HG03280 (cell line): ENCODE measurements at regions not wholly inside any gene's neighbourhood (a gene's known extent, or its start where the extent isn't known, plus 50 kb on each side); places are given as distances from the start of the nearest gene placed in this dataset.
"Not testable (repeated sequence)": the region's sequence is repeated elsewhere in the genome, so short reads cannot be mapped to it uniquely, and the experiment has no call there.

Experiments used
- ATAC-seq: cut with Tn5 transposase; IDR thresholded peaks from one replicate; pipeline ENCODE4 v1.9.1; 2021; ENCODE audit warnings: mild to moderate bottlenecking, moderate library complexity; ENCODE audit not compliant: unreplicated experiment

DNA sequence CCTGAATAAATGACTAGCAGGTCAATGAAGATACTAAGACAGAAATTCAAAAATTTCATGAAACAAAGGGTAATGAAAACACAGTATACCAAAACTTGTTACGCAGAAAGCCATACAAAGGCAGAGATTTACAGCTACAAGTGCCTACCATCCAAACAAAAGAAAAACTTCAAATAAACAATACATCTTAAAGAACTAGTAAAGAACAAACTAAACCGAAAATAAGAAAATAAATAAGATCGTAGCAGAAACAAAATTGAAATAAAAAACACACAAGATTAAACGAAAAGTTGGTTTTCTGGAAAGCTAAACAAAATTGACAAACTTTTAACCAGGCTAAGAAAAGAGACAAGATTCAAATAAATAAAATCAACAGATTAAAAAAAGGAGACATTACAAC is 51.5 kb downstream of the VPREB1 start:
- not testable (repeated sequence) for ATAC-seq

- not testable (repeated sequence) for ATAC-seq
These were observed 52.7 kb downstream of the VPREB1 start for GRCh38 chr22:22297159-22297793.

DNA sequence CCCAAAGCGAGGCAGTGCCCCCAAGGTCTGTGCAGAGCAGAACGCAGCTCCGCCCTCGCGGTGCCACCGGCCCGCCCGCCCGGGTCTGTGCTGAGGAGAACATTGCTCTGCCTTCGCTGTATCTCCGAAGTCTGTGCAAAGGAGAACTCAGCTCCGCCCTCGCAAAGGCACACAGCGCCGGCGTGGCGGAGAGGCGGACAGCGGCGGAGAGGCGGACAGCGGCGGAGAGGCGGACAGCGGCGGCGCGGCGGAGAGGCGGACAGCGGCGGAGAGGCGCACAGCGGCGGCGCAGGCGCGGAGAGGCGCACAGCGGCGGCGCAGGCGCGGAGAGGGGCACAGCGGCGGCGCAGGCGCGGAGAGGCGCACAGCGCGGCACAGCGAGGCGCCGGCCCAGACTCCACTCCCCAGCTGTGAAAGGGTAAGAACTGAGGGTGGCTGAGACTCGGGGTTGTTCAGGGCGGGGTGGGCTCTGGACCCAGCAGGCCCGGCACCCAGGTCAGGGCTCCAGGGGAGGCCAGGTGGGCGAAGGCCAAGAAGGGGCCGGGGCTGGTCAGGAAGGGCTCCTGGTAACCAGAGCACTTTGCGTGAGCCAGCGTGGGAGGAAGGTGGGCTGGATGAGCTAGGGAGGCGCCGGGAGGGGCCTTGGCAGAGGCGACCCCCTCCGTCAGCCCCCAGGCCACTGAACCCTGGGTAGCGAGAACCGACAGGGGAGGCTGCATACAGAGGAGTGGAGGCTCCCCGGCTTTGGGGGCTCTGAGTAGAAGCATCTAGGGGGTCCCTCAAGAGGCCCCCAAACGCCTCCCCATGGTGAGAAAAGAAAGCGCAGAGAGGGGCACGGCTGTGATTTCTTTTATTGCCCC is 53.4 kb downstream of the VPREB1 start:
- not testable (repeated sequence) for ATAC-seq

- ATAC-seq: not testable (repeated sequence)
These were observed 54.0 kb downstream of the VPREB1 start for GRCh38 chr22:22298654-22299009.

- ATAC-seq: not testable (repeated sequence)
These were observed 55.9 kb downstream of the VPREB1 start for GRCh38 chr22:22300511-22300910.

GRCh38 chr22:22300946-22301345 is 56.4 kb downstream of the VPREB1 start:
- not testable (repeated sequence) for ATAC-seq

GRCh38 chr22:22316589-22316988 is 72.0 kb downstream of the VPREB1 start:
- no peak for ATAC-seq

- ATAC-seq: no peak
These were observed 74.3 kb downstream of the VPREB1 start for GRCh38 chr22:22318723-22319465.

DNA sequence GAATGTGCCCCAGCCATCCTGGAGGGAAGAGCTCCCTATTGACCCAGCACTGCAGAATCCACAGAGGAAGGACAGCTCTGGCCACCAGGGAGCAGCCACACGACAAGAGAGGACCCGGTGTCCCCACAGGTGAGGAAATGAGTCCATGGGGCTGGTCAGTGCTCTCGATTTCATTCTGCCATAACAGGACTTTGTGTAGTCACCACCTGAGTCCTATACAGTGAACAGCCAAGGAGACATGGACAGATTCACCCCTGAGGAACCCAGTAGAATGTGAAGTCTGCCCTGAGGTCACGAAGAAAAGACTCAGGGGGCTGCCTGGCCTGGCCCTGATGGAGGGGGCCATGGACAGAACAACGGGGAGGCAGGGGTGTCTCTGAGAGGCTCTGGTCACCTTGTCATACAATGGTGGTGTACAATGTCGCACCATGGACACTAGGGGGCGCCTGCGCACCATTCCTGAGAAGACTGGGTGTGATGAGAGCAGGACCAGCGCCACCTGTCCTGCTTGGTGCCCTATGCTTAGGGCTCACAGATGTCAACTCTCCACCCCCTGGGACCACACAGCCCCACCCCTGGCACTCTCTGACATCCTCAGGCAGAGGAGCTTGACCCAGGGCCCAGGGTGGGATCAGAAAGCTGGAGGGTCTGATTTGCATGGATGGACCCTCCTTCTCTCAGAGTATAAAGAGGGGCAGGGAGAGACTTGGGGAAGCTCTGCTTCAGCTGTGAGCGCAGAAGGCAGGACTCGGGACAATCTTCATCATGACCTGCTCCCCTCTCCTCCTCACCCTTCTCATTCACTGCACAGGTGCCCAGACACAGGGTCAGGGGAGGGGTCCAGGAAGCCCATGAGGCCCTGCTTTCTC is 77.4 kb downstream of the VPREB1 start:
- ATAC-seq: peak; percentile 81

GRCh38 chr22:22322792-22323191 is 78.2 kb downstream of the VPREB1 start:
- ATAC-seq: no peak

DNA sequence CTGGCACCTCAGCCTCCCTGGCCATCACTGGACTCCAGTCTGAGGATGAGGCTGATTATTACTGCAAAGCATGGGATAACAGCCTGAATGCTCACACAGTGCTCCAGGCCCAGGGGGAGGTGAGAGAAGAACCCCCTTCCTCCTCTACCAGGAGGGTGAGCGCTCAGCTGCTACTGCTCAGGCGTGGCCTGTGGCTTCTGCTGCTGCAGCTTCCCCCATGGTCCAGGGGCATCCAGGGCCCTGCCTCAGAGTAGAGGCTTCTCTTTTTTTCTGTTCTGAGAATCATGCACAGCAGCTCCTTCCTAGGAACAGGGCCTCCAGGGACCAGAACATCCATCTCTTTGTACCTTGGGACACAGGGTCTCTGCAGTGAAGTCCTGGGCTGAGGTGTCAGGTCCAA is 83.1 kb downstream of the VPREB1 start:
- ATAC-seq: no peak

DNA sequence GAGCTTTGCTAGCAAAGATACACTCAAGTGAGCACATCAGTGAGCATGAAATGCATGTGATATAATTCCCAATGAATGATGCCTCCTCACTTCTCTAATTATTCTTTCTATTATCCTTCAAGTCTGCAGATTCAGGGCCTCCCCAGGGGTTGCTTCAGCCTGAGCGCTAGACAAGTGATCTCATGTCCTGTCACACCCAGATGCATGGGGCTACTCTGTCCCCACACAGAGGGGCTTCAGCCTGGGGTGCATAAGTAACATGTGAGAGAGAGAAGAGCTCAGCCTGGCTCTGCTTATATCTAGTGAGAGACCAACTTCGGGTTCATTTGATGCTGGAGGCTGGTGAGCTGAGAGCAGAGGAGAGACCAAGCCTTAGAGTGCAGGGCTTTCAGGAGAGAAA is 85.2 kb downstream of the VPREB1 start:
- no peak for ATAC-seq

DNA sequence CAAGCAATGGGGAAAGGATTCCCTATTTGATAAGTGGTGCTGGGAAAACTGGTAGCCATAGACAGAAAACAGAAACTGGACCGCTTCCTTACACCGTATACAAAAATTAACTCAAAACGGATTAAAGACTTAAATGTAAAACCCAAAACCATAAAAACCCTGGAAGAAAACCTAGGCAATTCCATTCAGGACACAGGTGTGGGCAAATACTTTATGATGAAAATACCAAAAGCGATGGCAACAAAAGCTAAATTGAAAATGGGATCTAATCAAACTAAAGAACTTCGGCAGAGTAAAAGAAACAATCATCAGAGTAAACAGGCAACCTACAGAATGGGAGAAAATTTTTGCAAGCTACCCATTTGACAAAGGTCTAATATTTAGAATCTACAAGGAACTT is 91.1 kb downstream of the VPREB1 start:
- not testable (repeated sequence) for ATAC-seq

GRCh38 chr22:22336333-22336732 is 91.7 kb downstream of the VPREB1 start:
- ATAC-seq: not testable (repeated sequence)

GRCh38 chr22:22338778-22339177 is 94.2 kb downstream of the VPREB1 start:
- not testable (repeated sequence) for ATAC-seq

DNA sequence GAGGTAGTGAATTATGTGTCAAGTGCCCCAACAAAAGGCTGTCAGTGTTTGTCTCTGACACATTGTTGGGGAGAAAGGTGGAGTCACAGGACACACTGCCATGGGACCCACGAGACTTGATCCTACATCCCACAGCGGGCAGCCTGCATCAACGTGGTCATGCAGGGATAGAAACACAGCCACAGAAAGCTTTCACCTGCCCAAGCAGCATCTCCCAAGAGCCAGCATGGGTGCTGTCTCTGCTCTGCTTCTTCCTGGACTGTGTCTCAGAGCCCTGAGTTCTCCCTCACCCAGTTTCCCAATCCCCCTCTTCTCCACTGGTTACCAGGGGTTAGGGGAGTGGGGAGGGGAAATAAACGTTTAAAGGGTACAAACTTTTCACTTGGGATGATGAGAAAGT is 97.2 kb downstream of the VPREB1 start:
- ATAC-seq: no peak

GRCh38 chr22:22342697-22343580 is 98.4 kb downstream of the VPREB1 start:
- no peak for ATAC-seq

- ATAC-seq: no peak
These were observed 99.2 kb downstream of the VPREB1 start for GRCh38 chr22:22343581-22344296.

GRCh38 chr22:22344430-22344829 is 99.8 kb downstream of the VPREB1 start:
- no peak for ATAC-seq
